HepG2 (cell line): ENCODE measurements at regions not wholly inside any gene's neighbourhood (a gene's known extent, or its start where the extent isn't known, plus 50 kb on each side); places are given as distances from the start of the nearest gene placed in this dataset.

ENCODE experiments used
- ATAC-seq: fragments of 200-7000 bp; cut with Tn5 transposase; 3 replicates; pipeline ENCODE4 v1.9.1; 2020; ENCODE audit warnings: mild to moderate bottlenecking, moderate library complexity
- BruUV-seq: library from RNA; stranded (reverse); fragments of 400-500 nt; replicated peaks from 2 replicates; lab custom pipeline; 2021; lab: Mats Ljungman, UMichigan
- CTCF ChIA-PET: fragments of 300-600 bp; formaldehyde crosslinking; extraction: SDS; loops from one replicate; lab custom pipeline; 2021; ENCODE audit warnings: low total read pairs, inconsistent platforms, low intra/inter-chr PET ratio; lab: Yijun Ruan, JAX
- POLR2A ChIA-PET: fragments of 350-600 bp; sonication (Branson Sonifier 250); formaldehyde crosslinking; loops from one replicate; lab custom pipeline; 2020; ENCODE audit warnings: antibody characterized with exemption, inconsistent platforms; lab: Yijun Ruan, JAX
- DNase-seq: peaks from one replicate; pipeline ENCODE4 v3.0.0-alpha.2; 2015; ENCODE audit warnings: low spot score
- FAIRE-seq: peaks from 3 replicates; lab custom pipeline; 2011; peaks lifted over from hg19 to GRCh38; lab: Jason Lieb, UNC
- H2AFZ ChIP-seq: one replicate; pipeline ENCODE4 v1.6.1; 2011; ENCODE audit warnings: low read length, inconsistent platforms
- H3K27ac ChIP-seq: fragments of 300-600 bp; 3 replicates; pipeline ENCODE4 v1.8.0; 2011; ENCODE audit warnings: mixed run types, mild to moderate bottlenecking, mixed read lengths, low read length, inconsistent platforms; ENCODE audit not compliant: insufficient read depth; ENCODE audit errors: extremely low read length
- H3K27me3 ChIP-seq, 2 experiments: fragments of 200-600 bp in 1 of 2; 2 replicates in 1 of 2; 3 replicates in 1 of 2; pipeline versions ENCODE4 v1.6.0 to v1.8.0; 2011; ENCODE audit warnings: low read length in 2 of 2, mild to moderate bottlenecking in 2 of 2, moderate library complexity in 2 of 2, inconsistent platforms in 1 of 2; ENCODE audit not compliant: insufficient read depth in 2 of 2, control insufficient read depth in 1 of 2
- H3K36me3 ChIP-seq, 2 experiments: fragments of 200-600 bp in 1 of 2; replicated peaks in 1 of 2; 2 replicates in 1 of 2; 3 replicates in 1 of 2; pipeline versions ENCODE4 v1.5.1 to v1.8.0; 2011; ENCODE audit warnings: low read length in 2 of 2, inconsistent platforms in 1 of 2; ENCODE audit not compliant: insufficient read depth in 2 of 2, control insufficient read depth in 1 of 2
- H3K4me1 ChIP-seq: 2 replicates; pipeline ENCODE4 v1.5.1; 2012; ENCODE audit warnings: low read length, inconsistent platforms; ENCODE audit not compliant: insufficient read depth
- H3K4me2 ChIP-seq: 2 replicates; pipeline ENCODE4 v1.6.0; 2011; ENCODE audit warnings: low read depth, low read length, inconsistent platforms
- H3K4me3 ChIP-seq, 3 experiments: fragments of 200-600 bp in 1 of 3; sonication (generic), shearing (Covaris generic) in 1 of 3; replicated peaks in 1 of 3; 2 replicates each; pipeline ENCODE4 v1.5.1; 2011 to 2016; ENCODE audit warnings: low read length in 3 of 3, inconsistent platforms in 2 of 3, low read depth in 2 of 3, mild to moderate bottlenecking in 2 of 3, control low read depth in 1 of 3, mixed read lengths in 1 of 3; ENCODE audit not compliant: insufficient read depth in 1 of 3
- H3K79me2 ChIP-seq: one replicate; pipeline ENCODE4 v1.6.1; 2011; ENCODE audit warnings: low read length, inconsistent platforms; ENCODE audit not compliant: insufficient read depth
- H3K9ac ChIP-seq: 2 replicates; pipeline ENCODE4 v1.6.0; 2011; ENCODE audit warnings: mild to moderate bottlenecking, low read depth, low read length, inconsistent platforms; ENCODE audit not compliant: insufficient read depth
- H3K9me3 ChIP-seq: 2 replicates; pipeline ENCODE4 v1.5.1; 2012; ENCODE audit warnings: mild to moderate bottlenecking, low read length
- H4K20me1 ChIP-seq: 2 replicates; pipeline ENCODE4 v1.6.0; 2011; ENCODE audit warnings: inconsistent platforms, mild to moderate bottlenecking, low read length, moderate library complexity; ENCODE audit not compliant: insufficient read depth
- DR1 ChIP-seq: sonication (generic); formaldehyde crosslinking; IDR thresholded peaks from 2 replicates; pipeline ENCODE4 v1.8.0; 2021; ENCODE audit warnings: mild to moderate bottlenecking, missing genetic modification reagents, inconsistent platforms
- ETV5 ChIP-seq: IDR thresholded peaks from 2 replicates; pipeline ENCODE4 v1.6.1; 2018; ENCODE audit warnings: missing biosample characterization, missing genetic modification reagents, inconsistent platforms, borderline replicate concordance
- GPBP1L1 ChIP-seq: sonication (generic); formaldehyde crosslinking; IDR thresholded peaks from 2 replicates; pipeline ENCODE4 v1.5.0; 2020; ENCODE audit warnings: mild to moderate bottlenecking, missing genetic modification reagents
- HOXA5 ChIP-seq: sonication (generic); formaldehyde crosslinking; IDR thresholded peaks from 2 replicates; pipeline ENCODE4 v1.4.0; 2020; ENCODE audit warnings: missing genetic modification reagents
- THAP8 ChIP-seq: sonication (generic); formaldehyde crosslinking; IDR thresholded peaks from 2 replicates; pipeline ENCODE4 v1.5.1; 2020; ENCODE audit warnings: missing genetic modification reagents, mild to moderate bottlenecking, borderline replicate concordance
- ZNF572 ChIP-seq: sonication (generic); formaldehyde crosslinking; IDR thresholded peaks from 2 replicates; pipeline ENCODE4 v1.5.1; 2020; ENCODE audit warnings: mild to moderate bottlenecking, missing genetic modification reagents
- ZSCAN9 ChIP-seq: IDR thresholded peaks from 2 replicates; pipeline ENCODE4 v1.6.1; 2016; ENCODE audit warnings: borderline replicate concordance
- WGBS: methylation state at CpG from one replicate; pipeline ENCODE4 v1.1.6; 2017; ENCODE audit warnings: low lambda C conversion rate; 5-methylcytosine and 5-hydroxymethylcytosine counted together
- in situ Hi-C: cut with HindIII; loops from 2 replicates; pipeline ENCODE4 v1.10.0; 2017; ENCODE audit warnings: low pct_unique_long_range_greater_than_20kb; ENCODE audit not compliant: extremely low pct_ligation_motif_present
- intact Hi-C: fragments of 100-400 bp; cut with micrococcal nuclease; formaldehyde crosslinking; loops from one replicate; pipeline ENCODE4 v1.10.0; 2022; ENCODE audit not compliant: unreplicated experiment
- TF ChIP-seq, protein P1 (sequence below): sonication (generic); formaldehyde crosslinking; IDR thresholded peaks from 2 replicates; pipeline ENCODE4 v1.4.0; 2020; ENCODE audit warnings: missing genetic modification reagents
- TF ChIP-seq, protein P2 (sequence below): sonication (generic); formaldehyde crosslinking; IDR thresholded peaks from 2 replicates; pipeline ENCODE4 v1.5.0; 2020; ENCODE audit warnings: missing genetic modification reagents, mild to moderate bottlenecking, borderline replicate concordance

- WGBS: 2% methylated on average over 2 of the region's 2 CpGs
- no peaks in the 10 kb centered on the region for H3K27me3 ChIP-seq
- H3K36me3 ChIP-seq: no peaks in the 10 kb centered on the region
- no TSS peak for BruUV-seq
- TF ChIP-seq ZSCAN9 (CRISPR knock-in tag): no peak
- no peak for TF ChIP-seq DR1 (CRISPR knock-in tag)
- no peak for TF ChIP-seq ETV5 (CRISPR knock-in tag)
- TF ChIP-seq ZNF572 (CRISPR knock-in tag): no peak
- TF ChIP-seq, protein P1, sequence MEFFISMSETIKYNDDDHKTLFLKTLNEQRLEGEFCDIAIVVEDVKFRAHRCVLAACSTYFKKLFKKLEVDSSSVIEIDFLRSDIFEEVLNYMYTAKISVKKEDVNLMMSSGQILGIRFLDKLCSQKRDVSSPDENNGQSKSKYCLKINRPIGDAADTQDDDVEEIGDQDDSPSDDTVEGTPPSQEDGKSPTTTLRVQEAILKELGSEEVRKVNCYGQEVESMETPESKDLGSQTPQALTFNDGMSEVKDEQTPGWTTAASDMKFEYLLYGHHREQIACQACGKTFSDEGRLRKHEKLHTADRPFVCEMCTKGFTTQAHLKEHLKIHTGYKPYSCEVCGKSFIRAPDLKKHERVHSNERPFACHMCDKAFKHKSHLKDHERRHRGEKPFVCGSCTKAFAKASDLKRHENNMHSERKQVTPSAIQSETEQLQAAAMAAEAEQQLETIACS (CRISPR knock-in tag): no peak
- TF ChIP-seq HOXA5 (CRISPR knock-in tag): no peak
- no peak overlapping the region for H2AFZ ChIP-seq
- no peaks in the 10 kb centered on the region for H3K79me2 ChIP-seq
- in situ Hi-C loops (no loop called here), intact Hi-C loops (no loop called here)
- CTCF ChIA-PET: no interaction called here
- peaks cover 99% of the 10 kb centered on the region for H3K9me3 ChIP-seq
- FAIRE-seq (no peak), DNase-seq (no peak), ATAC-seq (no peak)
- no peak overlapping the region for H3K4me3 ChIP-seq
- H3K4me2 ChIP-seq: no peak overlapping the region
- H3K27ac ChIP-seq: no peak overlapping the region
- H3K9ac ChIP-seq: no peak overlapping the region
- H3K4me1 ChIP-seq: no peaks in the 10 kb centered on the region
- POLR2A ChIA-PET: no interaction called here
- no peaks in the 10 kb centered on the region for H4K20me1 ChIP-seq
Measured at GRCh38 chr20:55394592-55394991, 610.7 kb downstream of the CBLN4 start.

GRCh38 chr20:55390791-55391190, 614.5 kb downstream of the CBLN4 start:
- Histone ChIP-seq H3K4me1 (no peaks in the 10 kb centered on the region), H3K4me2 (no peak overlapping the region), H3K79me2 (no peaks in the 10 kb centered on the region), H3K27ac (no peak overlapping the region), H3K36me3 (no peaks in the 10 kb centered on the region), H3K4me3 (no peak overlapping the region), H2AFZ (no peak overlapping the region), H4K20me1 (no peaks in the 10 kb centered on the region), H3K27me3 (no peaks in the 10 kb centered on the region), H3K9me3 (peaks cover 95% of the 10 kb centered on the region), H3K9ac (no peak overlapping the region)
- in situ Hi-C loops: no loop called here
- ATAC-seq (no peak), FAIRE-seq (no peak), DNase-seq (no peak)
- CTCF ChIA-PET: no interaction called here
- BruUV-seq: no TSS peak
- POLR2A ChIA-PET: no interaction called here
- intact Hi-C loops: no loop called here
- TF ChIP-seq THAP8 (CRISPR knock-in tag) (no peak), GPBP1L1 (no peak)
- TF ChIP-seq, protein P2, sequence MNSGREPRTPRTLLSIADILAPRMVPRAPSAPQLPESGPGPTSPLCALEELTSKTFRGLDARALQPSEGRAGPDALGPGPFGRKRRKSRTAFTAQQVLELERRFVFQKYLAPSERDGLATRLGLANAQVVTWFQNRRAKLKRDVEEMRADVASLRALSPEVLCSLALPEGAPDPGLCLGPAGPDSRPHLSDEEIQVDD (CRISPR knock-in tag): no peak
- whole genome bisulfite sequencing: 5% methylated on average over 4 of the region's 4 CpGs
